HL-60 (cell line): ENCODE measurements at regions not wholly inside any gene's neighbourhood (a gene's known extent, or its start where the extent isn't known, plus 50 kb on each side); places are given as distances from the start of the nearest gene placed in this dataset.
"Not testable (repeated sequence)": the region's sequence is repeated elsewhere in the genome, so short reads cannot be mapped to it uniquely, and the experiment has no call there.

Experiments used
- DNase-seq, 2 experiments: peaks; one replicate each; pipeline ENCODE4 v3.0.0-alpha.2; 2010 to 2020; ENCODE audit warnings: low read depth in 1 of 2, low spot score in 1 of 2
- H3K27ac ChIP-seq: fragments of 250-450 bp; sonication (Bioruptor Pico); replicated peaks from 2 replicates; pipeline ENCODE4 v1.5.1; 2020; ENCODE audit warnings: mild to moderate bottlenecking, moderate library complexity
- H3K27me3 ChIP-seq: fragments of 250-450 bp; sonication (Bioruptor Pico); 2 replicates; pipeline ENCODE4 v1.5.1; 2021; ENCODE audit warnings: mild to moderate bottlenecking, moderate library complexity; ENCODE audit not compliant: insufficient read depth, poor library complexity, severe bottlenecking
- H3K4me3 ChIP-seq: replicated peaks from 2 replicates; pipeline ENCODE4 v1.5.1; 2011; ENCODE audit warnings: mild to moderate bottlenecking, control low read depth, low read length; ENCODE audit not compliant: insufficient read depth
- GABPA ChIP-seq: IDR thresholded peaks from 2 replicates; pipeline ENCODE4 v1.6.1; 2012; ENCODE audit warnings: low read depth
- POLR2AphosphoS5 ChIP-seq: IDR thresholded peaks from 2 replicates; pipeline ENCODE4 v1.6.1; 2012; ENCODE audit warnings: low read depth
- SPI1 ChIP-seq: IDR thresholded peaks from 2 replicates; pipeline ENCODE4 v1.6.1; 2012; ENCODE audit warnings: low read depth, mild to moderate bottlenecking, borderline replicate concordance
- TF ChIP-seq, protein P1 (sequence below): IDR thresholded peaks from one replicate; pipeline ENCODE4 v1.5.1; 2011; ENCODE audit warnings: low read length, control low read depth, inconsistent platforms; ENCODE audit not compliant: insufficient read depth
- TF ChIP-seq, protein P2 (sequence below): IDR thresholded peaks from 2 replicates; pipeline ENCODE4 v1.6.1; 2012; ENCODE audit warnings: low read depth; ENCODE audit not compliant: insufficient replicate concordance

DNA sequence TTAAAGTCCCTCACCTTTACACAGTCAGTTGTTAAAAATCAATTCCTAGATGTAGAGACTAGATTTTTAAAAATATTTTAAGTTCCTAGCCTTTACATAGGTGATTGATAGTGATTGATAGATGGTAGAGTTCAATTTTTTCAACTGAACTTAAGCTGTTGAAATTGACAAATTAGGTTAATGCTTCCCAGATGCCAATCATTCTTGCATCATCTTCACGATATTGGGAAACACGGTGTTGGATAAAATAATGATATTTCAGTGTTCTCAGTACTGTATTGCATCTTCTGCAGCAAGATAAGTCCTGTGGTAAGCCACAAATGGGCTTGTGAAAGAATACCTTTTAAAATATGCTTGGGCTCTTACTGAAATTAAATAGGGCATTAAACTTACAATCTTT, 667.6 kb downstream of the STK39 start:
- Histone ChIP-seq H3K27ac (no peak overlapping the region), H3K4me3 (no peak overlapping the region), H3K27me3 (no peaks in the 10 kb centered on the region)
- TF ChIP-seq SPI1 (no peak), POLR2AphosphoS5 (no peak), GABPA (no peak)
- TF ChIP-seq, protein P1, sequence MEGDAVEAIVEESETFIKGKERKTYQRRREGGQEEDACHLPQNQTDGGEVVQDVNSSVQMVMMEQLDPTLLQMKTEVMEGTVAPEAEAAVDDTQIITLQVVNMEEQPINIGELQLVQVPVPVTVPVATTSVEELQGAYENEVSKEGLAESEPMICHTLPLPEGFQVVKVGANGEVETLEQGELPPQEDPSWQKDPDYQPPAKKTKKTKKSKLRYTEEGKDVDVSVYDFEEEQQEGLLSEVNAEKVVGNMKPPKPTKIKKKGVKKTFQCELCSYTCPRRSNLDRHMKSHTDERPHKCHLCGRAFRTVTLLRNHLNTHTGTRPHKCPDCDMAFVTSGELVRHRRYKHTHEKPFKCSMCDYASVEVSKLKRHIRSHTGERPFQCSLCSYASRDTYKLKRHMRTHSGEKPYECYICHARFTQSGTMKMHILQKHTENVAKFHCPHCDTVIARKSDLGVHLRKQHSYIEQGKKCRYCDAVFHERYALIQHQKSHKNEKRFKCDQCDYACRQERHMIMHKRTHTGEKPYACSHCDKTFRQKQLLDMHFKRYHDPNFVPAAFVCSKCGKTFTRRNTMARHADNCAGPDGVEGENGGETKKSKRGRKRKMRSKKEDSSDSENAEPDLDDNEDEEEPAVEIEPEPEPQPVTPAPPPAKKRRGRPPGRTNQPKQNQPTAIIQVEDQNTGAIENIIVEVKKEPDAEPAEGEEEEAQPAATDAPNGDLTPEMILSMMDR: no peak
- TF ChIP-seq, protein P2, sequence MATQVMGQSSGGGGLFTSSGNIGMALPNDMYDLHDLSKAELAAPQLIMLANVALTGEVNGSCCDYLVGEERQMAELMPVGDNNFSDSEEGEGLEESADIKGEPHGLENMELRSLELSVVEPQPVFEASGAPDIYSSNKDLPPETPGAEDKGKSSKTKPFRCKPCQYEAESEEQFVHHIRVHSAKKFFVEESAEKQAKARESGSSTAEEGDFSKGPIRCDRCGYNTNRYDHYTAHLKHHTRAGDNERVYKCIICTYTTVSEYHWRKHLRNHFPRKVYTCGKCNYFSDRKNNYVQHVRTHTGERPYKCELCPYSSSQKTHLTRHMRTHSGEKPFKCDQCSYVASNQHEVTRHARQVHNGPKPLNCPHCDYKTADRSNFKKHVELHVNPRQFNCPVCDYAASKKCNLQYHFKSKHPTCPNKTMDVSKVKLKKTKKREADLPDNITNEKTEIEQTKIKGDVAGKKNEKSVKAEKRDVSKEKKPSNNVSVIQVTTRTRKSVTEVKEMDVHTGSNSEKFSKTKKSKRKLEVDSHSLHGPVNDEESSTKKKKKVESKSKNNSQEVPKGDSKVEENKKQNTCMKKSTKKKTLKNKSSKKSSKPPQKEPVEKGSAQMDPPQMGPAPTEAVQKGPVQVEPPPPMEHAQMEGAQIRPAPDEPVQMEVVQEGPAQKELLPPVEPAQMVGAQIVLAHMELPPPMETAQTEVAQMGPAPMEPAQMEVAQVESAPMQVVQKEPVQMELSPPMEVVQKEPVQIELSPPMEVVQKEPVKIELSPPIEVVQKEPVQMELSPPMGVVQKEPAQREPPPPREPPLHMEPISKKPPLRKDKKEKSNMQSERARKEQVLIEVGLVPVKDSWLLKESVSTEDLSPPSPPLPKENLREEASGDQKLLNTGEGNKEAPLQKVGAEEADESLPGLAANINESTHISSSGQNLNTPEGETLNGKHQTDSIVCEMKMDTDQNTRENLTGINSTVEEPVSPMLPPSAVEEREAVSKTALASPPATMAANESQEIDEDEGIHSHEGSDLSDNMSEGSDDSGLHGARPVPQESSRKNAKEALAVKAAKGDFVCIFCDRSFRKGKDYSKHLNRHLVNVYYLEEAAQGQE: no peak
- DNase-seq: no peak

DNA sequence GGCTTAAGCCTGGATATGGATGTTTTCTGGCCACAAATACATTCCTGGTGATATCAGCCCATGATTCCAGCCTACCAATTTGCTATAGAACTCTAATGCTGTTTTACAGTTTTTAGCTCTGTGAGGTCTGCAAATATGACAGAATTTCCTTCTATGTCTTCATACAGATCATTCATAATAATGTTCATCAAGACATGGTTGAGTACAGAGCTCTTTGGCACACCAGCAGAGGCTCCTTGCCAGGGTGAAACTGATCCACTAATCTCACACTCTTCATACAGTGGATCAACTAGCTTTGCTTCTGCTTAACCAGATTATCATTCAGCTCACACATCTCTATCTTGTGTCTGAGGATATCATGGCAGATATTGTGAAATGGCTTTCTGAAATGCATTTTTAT, 672.1 kb downstream of the STK39 start:
- Histone ChIP-seq H3K4me3 (no peak overlapping the region), H3K27ac (no peak overlapping the region), H3K27me3 (no peaks in the 10 kb centered on the region)
- TF ChIP-seq GABPA: no peak
- TF ChIP-seq SPI1: no peak
- DNase-seq: no peak

DNA sequence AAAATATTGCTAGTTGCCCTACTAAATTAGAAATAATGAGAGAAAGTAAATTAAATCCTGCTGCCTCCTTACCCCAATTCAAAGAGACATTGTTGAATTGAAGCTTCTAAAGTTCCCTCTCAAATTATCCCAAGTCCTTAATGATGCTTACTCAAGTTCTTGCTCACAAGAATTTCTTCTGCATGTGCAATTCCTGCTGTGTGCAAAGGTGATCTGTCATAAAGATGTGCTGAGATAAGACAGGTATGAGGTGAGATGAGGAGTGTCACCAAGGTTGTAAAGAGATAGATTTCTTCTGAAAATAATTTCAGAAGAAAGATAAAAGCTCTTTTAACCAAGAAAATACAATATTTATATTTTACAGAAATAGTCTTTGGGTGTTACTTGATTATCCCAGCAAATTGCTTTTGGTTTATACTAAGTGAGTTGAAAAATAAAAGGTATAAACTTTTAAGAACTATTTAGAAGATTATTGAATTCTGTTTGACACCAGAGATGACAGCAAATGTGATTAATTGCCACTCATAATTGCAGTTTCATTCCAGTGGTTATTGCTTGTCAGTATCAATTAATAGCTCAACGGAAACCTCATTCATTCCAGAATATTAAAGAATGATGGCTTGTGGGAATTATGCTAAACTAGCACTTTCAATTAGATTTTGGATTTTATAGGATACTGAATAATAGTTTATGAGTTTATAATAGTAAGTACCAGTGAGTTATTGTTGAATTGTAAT, 674.3 kb downstream of the STK39 start:
- Histone ChIP-seq H3K27ac (no peak overlapping the region), H3K27me3 (no peaks in the 10 kb centered on the region), H3K4me3 (no peak overlapping the region)
- TF ChIP-seq GABPA (no peak), SPI1 (no peak), POLR2AphosphoS5 (no peak)
- TF ChIP-seq, protein P2: no peak
- TF ChIP-seq, protein P1: no peak
- no peak for DNase-seq

DNA sequence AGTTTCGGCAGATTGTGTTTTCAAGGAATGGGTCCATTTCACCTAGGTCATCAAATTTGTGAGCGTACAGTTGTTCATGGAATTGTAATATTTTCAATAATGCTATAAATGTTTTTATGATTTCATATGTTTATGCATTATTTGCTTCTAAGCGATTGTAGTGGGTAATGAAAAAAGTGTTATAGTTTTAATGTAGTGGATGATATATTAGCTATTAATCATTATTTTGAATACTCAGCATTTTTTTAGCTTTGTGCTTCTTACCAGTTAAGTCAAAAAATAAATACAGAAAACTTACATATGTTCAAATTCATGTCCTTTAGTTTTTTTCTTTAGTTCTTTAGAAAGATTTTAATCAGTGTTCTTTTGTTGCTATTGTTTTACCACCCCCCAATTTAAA, 677.0 kb downstream of the STK39 start:
- TF ChIP-seq, protein P2: no peak
- no peak for TF ChIP-seq SPI1
- no peak for TF ChIP-seq POLR2AphosphoS5
- no peak for TF ChIP-seq GABPA
- TF ChIP-seq, protein P1: no peak
- no peak for DNase-seq
- Histone ChIP-seq H3K27ac (no peak overlapping the region), H3K27me3 (no peaks in the 10 kb centered on the region), H3K4me3 (no peak overlapping the region)

DNA sequence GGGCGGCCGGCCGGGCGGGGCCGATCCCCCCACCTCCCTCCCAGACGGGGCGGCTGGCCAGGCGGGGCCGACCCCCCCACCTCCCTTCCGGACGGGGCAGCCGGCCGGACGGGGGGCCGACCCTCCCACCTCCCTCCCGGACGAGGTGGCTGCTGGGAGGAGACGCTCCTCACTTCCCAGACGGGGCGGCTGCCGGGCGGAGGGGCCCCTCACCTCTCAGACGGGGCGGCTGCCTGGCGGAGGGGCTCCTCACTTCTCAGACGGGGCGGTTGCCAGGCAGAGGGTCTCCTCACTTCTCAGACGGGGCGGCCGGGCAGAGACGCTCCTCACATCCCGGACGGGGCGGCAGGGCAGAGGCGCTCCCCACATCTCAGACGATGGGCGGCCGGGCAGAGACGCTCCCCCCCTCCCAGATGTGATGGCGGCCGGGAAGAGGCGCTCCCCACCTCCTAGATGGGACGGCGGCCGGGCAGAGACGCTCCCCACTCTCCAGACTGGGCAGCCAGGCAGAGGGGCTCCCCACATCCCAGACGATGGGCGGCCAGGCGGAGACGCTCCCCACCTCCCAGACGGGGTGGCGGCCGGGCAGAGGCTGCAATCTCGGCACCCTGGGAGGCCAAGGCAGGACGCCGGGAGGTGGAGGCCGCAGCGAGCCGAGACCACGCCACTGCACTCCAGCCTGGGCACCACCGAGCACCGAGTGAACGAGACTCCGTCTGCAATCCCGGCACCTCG, 675.8 kb downstream of the XIRP2 start:
- not testable (repeated sequence) for DNase-seq, H3K27ac ChIP-seq, H3K27me3 ChIP-seq

More for the DNA sequence above, 675.8 kb downstream of the XIRP2 start:
- H3K4me3 ChIP-seq: not testable (repeated sequence)
